Keratinocyte (primary cell): ENCODE measurements at regions not wholly inside any gene's neighbourhood (a gene's known extent, or its start where the extent isn't known, plus 50 kb on each side); places are given as distances from the start of the nearest gene placed in this dataset.
A peak's percentile ranks its signal among the peaks of the same experiment; 100 is the strongest.

Experiments
- DNase-seq: peaks from one replicate; pipeline ENCODE4 v3.0.0-alpha.2; 2011; ENCODE audit warnings: low read depth, missing footprints, low spot score
- FAIRE-seq: peaks from 2 replicates; lab custom pipeline; 2011; peaks lifted over from hg19 to GRCh38; lab: Jason Lieb, UNC
- H2AFZ ChIP-seq: 2 replicates; pipeline ENCODE4 v1.6.0; 2012; ENCODE audit warnings: low read length, control low read depth, inconsistent platforms; ENCODE audit not compliant: control insufficient read depth
- H3K27ac ChIP-seq: 2 replicates; pipeline ENCODE4 v1.5.1; 2011; ENCODE audit warnings: low read length; ENCODE audit not compliant: control insufficient read depth, insufficient read depth
- H3K27me3 ChIP-seq: 3 replicates; pipeline ENCODE4 v1.6.0; 2011; ENCODE audit warnings: low read length; ENCODE audit not compliant: control insufficient read depth, insufficient read depth; ENCODE audit errors: extremely low read depth
- H3K36me3 ChIP-seq, 2 experiments: 2 replicates in 1 of 2; 3 replicates in 1 of 2; pipeline ENCODE4 v1.5.1; 2011; ENCODE audit warnings: low read length in 2 of 2, mild to moderate bottlenecking in 1 of 2; ENCODE audit not compliant: control insufficient read depth in 2 of 2, insufficient read depth in 2 of 2; ENCODE audit errors: extremely low read depth in 1 of 2
- H3K4me1 ChIP-seq: 3 replicates; pipeline ENCODE4 v1.5.1; 2011; ENCODE audit warnings: low read length; ENCODE audit not compliant: control insufficient read depth, insufficient read depth; ENCODE audit errors: extremely low read depth
- H3K4me2 ChIP-seq: 3 replicates; pipeline ENCODE4 v1.6.0; 2011; ENCODE audit warnings: low read depth, low read length; ENCODE audit not compliant: control insufficient read depth, insufficient read depth; ENCODE audit errors: extremely low read depth
- H3K4me3 ChIP-seq, 3 experiments: fragments of 200-600 bp in 1 of 3; sonication (generic) in 1 of 3; 2 replicates in 2 of 3; 3 replicates in 1 of 3; pipeline ENCODE4 v1.5.1; 2011 to 2016; ENCODE audit warnings: low read length in 3 of 3, mild to moderate bottlenecking in 3 of 3, control low read depth in 2 of 3, inconsistent platforms in 1 of 3, low read depth in 1 of 3, mixed read lengths in 1 of 3, mixed run types in 1 of 3, moderate library complexity in 1 of 3; ENCODE audit not compliant: control insufficient read depth in 2 of 3, insufficient read depth in 2 of 3; ENCODE audit errors: extremely low read depth in 1 of 3
- H3K79me2 ChIP-seq: 2 replicates; pipeline ENCODE4 v1.6.0; 2012; ENCODE audit warnings: low read length; ENCODE audit not compliant: control insufficient read depth, insufficient read depth
- H3K9ac ChIP-seq: 3 replicates; pipeline ENCODE4 v1.6.0; 2011; ENCODE audit warnings: low read length; ENCODE audit not compliant: control insufficient read depth, insufficient read depth; ENCODE audit errors: extremely low read depth
- H3K9me1 ChIP-seq: 3 replicates; pipeline ENCODE4 v1.6.0; 2011; ENCODE audit warnings: low read length; ENCODE audit not compliant: control insufficient read depth, insufficient read depth; ENCODE audit errors: extremely low read depth
- H3K9me3 ChIP-seq: 2 replicates; pipeline ENCODE4 v1.5.1; 2012; ENCODE audit warnings: low read depth, low read length; ENCODE audit not compliant: control insufficient read depth
- H4K20me1 ChIP-seq: 3 replicates; pipeline ENCODE4 v1.6.0; 2011; ENCODE audit warnings: low read length; ENCODE audit not compliant: control insufficient read depth, insufficient read depth; ENCODE audit errors: extremely low read depth
- CTCF ChIP-seq, 3 experiments: IDR thresholded peaks in 1 of 3; conservative IDR thresholded peaks in 1 of 3; optimal IDR thresholded peaks in 1 of 3; 2 replicates in 2 of 3; 3 replicates in 1 of 3; pipeline versions ENCODE3 to v1.5.1; 2011; ENCODE audit warnings: low read length in 3 of 3, mild to moderate bottlenecking in 3 of 3, moderate library complexity in 2 of 3, control low read depth in 1 of 3, inconsistent platforms in 1 of 3; ENCODE audit not compliant: insufficient read depth in 2 of 3; ENCODE audit errors: extremely low read depth in 1 of 3
- EZH2 ChIP-seq: IDR thresholded peaks from one replicate; pipeline ENCODE4 v1.6.1; 2012; ENCODE audit warnings: inconsistent platforms, mild to moderate bottlenecking, low read length, moderate library complexity
- dilution Hi-C: fragments of 300-500 bp; cut with MboI; formaldehyde crosslinking; loops from one replicate; pipeline ENCODE4 v1.7.0; 2020; ENCODE audit warnings: low sequenced_read_pairs; ENCODE audit not compliant: extremely low pct_ligation_motif_present

GRCh38 chr12:85394809-85395208 is 114.8 kb downstream of the ALX1 start:
- no peaks in the 10 kb centered on the region for H4K20me1 ChIP-seq
- no peaks in the 10 kb centered on the region for H3K36me3 ChIP-seq
- H3K4me2 ChIP-seq, result no peak overlapping the region
- H3K4me3 ChIP-seq, result no peak overlapping the region
- H2AFZ ChIP-seq, result no peak overlapping the region
- dilution Hi-C loops, result no loop called here
- FAIRE-seq (no peak), DNase-seq (no peak)
- H3K9me1 ChIP-seq, result no peaks in the 10 kb centered on the region
- no peaks in the 10 kb centered on the region for H3K27me3 ChIP-seq
- no peaks in the 10 kb centered on the region for H3K9me3 ChIP-seq
- H3K4me1 ChIP-seq, result no peaks in the 10 kb centered on the region
- H3K79me2 ChIP-seq, result no peaks in the 10 kb centered on the region
- H3K9ac ChIP-seq, result no peak overlapping the region
- H3K27ac ChIP-seq, result no peak overlapping the region
- TF ChIP-seq EZH2, result no peak
- TF ChIP-seq CTCF (optimal IDR thresholded peaks at IDR 0.05 in 1 of 3, IDR thresholded peaks at IDR 0.05 in 1 of 3, conservative IDR thresholded peaks at IDR 0.05 in 1 of 3; ENCODE audit: extremely low read depth in 1 of 3, insufficient read depth in 2 of 3, low read length in 3 of 3), result peak in 1 of 3 experiments; percentile 7

- no peak overlapping the region for H2AFZ ChIP-seq
- FAIRE-seq, result no peak
- H3K4me1 ChIP-seq, result no peaks in the 10 kb centered on the region
- H3K36me3 ChIP-seq, result no peaks in the 10 kb centered on the region
- no peak for DNase-seq
- H3K9me3 ChIP-seq, result no peaks in the 10 kb centered on the region
- no peaks in the 10 kb centered on the region for H3K79me2 ChIP-seq
- H3K27me3 ChIP-seq, result no peaks in the 10 kb centered on the region
- TF ChIP-seq EZH2 (no peak), CTCF (optimal IDR thresholded peaks at IDR 0.05 in 1 of 3, IDR thresholded peaks at IDR 0.05 in 1 of 3, conservative IDR thresholded peaks at IDR 0.05 in 1 of 3; ENCODE audit: extremely low read depth in 1 of 3, insufficient read depth in 2 of 3, low read length in 3 of 3) (no peak)
- no peak overlapping the region for H3K9ac ChIP-seq
- dilution Hi-C loops, result no loop called here
- no peaks in the 10 kb centered on the region for H3K9me1 ChIP-seq
- no peak overlapping the region for H3K4me2 ChIP-seq
- no peaks in the 10 kb centered on the region for H4K20me1 ChIP-seq
- H3K4me3 ChIP-seq, result no peak overlapping the region
- H3K27ac ChIP-seq, result no peak overlapping the region
Measured at GRCh38 chr12:85405262-85405661, 125.2 kb downstream of the ALX1 start.
